ENCODE measurements at regions not wholly inside any gene's neighbourhood (a gene's known extent, or its start where the extent isn't known, plus 50 kb on each side); places are given as distances from the start of the nearest gene placed in this dataset.

- H3K9ac ChIP-seq (ENCODE audit: insufficient read depth, low read depth, low read length), result no peak overlapping the region
- in situ Hi-C loops (cut with HindIII; ENCODE audit: extremely low pct_ligation_motif_present, low pct_unique_long_range_greater_than_20kb) (no loop called here), intact Hi-C loops (cut with micrococcal nuclease; ENCODE audit: unreplicated experiment) (no loop called here)
- no TSS peak for BruUV-seq (replicated peaks)
- ATAC-seq (no peak), FAIRE-seq (no peak), DNase-seq (ENCODE audit: low spot score) (no peak)
- H2AFZ ChIP-seq (ENCODE audit: low read length), result no peak overlapping the region
- no peak overlapping the region for H3K27ac ChIP-seq (ENCODE audit: extremely low read length, insufficient read depth, low read length)
- H3K4me3 ChIP-seq (replicated peaks in 1 of 3; ENCODE audit: insufficient read depth in 1 of 3, low read depth in 2 of 3, low read length in 3 of 3), result no peak overlapping the region
- no peaks in the 10 kb centered on the region for H3K79me2 ChIP-seq (ENCODE audit: insufficient read depth, low read length)
- H3K4me1 ChIP-seq (ENCODE audit: insufficient read depth, low read length), result no peaks in the 10 kb centered on the region
- WGBS (ENCODE audit: low lambda C conversion rate), result 2% methylated on average over 4 of the region's 4 CpGs
- H4K20me1 ChIP-seq (ENCODE audit: insufficient read depth, low read length), result no peaks in the 10 kb centered on the region
- no peak overlapping the region for H3K4me2 ChIP-seq (ENCODE audit: low read depth, low read length)
- no peaks in the 10 kb centered on the region for H3K27me3 ChIP-seq (ENCODE audit: control insufficient read depth in 1 of 2, insufficient read depth in 2 of 2, low read length in 2 of 2)
- peaks cover 88% of the 10 kb centered on the region for H3K9me3 ChIP-seq (ENCODE audit: low read length)
- no peaks in the 10 kb centered on the region for H3K36me3 ChIP-seq (replicated peaks in 1 of 2; ENCODE audit: control insufficient read depth in 1 of 2, insufficient read depth in 2 of 2, low read length in 2 of 2)
- TF ChIP-seq SALL2 (CRISPR knock-in tag; IDR thresholded peaks at IDR 0.05) (no peak), ATF1 (CRISPR knock-in tag; IDR thresholded peaks at IDR 0.05) (no peak), ZFP62 (CRISPR knock-in tag; IDR thresholded peaks at IDR 0.05) (no peak), ZNF772 (CRISPR knock-in tag; IDR thresholded peaks at IDR 0.05) (no peak), NR2C2 (CRISPR knock-in tag; IDR thresholded peaks at IDR 0.05; ENCODE audit: borderline replicate concordance) (no peak), WIZ (CRISPR knock-in tag; IDR thresholded peaks at IDR 0.05) (no peak), ZNF260 (CRISPR knock-in tag; IDR thresholded peaks at IDR 0.05; ENCODE audit: borderline replicate concordance, low read depth) (no peak), ARNTL (CRISPR knock-in tag; IDR thresholded peaks at IDR 0.05) (no peak), PBX3 (CRISPR knock-in tag; IDR thresholded peaks at IDR 0.05; ENCODE audit: borderline replicate concordance) (no peak), MLXIP (CRISPR knock-in tag; IDR thresholded peaks at IDR 0.05; ENCODE audit: borderline replicate concordance) (no peak), ZBTB2 (CRISPR knock-in tag; IDR thresholded peaks at IDR 0.05; ENCODE audit: low read depth) (no peak), JUN (CRISPR knock-in tag; IDR thresholded peaks at IDR 0.05) (no peak), MIER2 (CRISPR knock-in tag; IDR thresholded peaks at IDR 0.05) (no peak), ZNF251 (CRISPR knock-in tag; IDR thresholded peaks at IDR 0.05) (no peak), ZNF335 (CRISPR knock-in tag; IDR thresholded peaks at IDR 0.05) (no peak)
- POLR2A ChIA-PET, result no interaction called here
- CTCF ChIA-PET (ENCODE audit: low intra/inter-chr PET ratio, low total read pairs), result no interaction called here
Observed at GRCh38 chr5:8961956-8962355, 583.9 kb downstream of the SEMA5A start.
